ENCODE measurements at regions not wholly inside any gene's neighbourhood (a gene's known extent, or its start where the extent isn't known, plus 50 kb on each side); places are given as distances from the start of the nearest gene placed in this dataset.

DNA sequence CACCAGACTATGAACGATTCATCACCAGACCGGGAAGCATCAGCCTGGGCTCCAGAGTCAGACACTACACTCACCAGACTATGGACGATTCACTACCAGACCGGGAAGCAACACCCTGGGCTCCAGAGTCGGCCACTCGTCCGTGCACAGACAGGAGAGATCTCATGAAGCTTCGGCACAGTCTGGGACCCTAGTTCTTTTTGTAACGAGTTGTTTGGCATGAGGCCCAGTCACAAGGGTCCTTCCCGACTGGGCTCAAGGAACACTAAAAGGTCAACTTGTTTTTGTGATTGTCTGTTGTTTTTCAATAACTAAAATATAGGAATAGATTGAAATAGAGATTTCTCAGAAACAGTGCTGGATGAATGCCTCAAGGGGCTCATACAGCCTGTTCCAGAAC is 1141.6 kb upstream of the MIR17HG start:
- Histone ChIP-seq H3K9me3 (ENCODE audit: low read depth, low read length, poor library complexity, severe bottlenecking) (no peaks in the 10 kb centered on the region), H3K4me1 (ENCODE audit: insufficient read depth, low read length, poor library complexity, severe bottlenecking) (no peaks in the 10 kb centered on the region), H3K36me3 (ENCODE audit: insufficient read depth, low read length, poor library complexity, severe bottlenecking) (no peaks in the 10 kb centered on the region), H3K27me3 (replicated peaks; ENCODE audit: insufficient read depth, low read depth, low read length, poor library complexity) (no peaks in the 10 kb centered on the region), H3K4me3 (ENCODE audit: low read depth, low read length, poor library complexity, severe bottlenecking) (no peak overlapping the region), H3K27ac (ENCODE audit: low read depth, low read length, poor library complexity, severe bottlenecking) (no peak overlapping the region)
- intact Hi-C loops (cut with micrococcal nuclease; ENCODE audit: unreplicated experiment) = no loop called here
- DNase-seq (ENCODE audit: low spot score) = no peak
- no peak for TF ChIP-seq EZH2 (IDR thresholded peaks at IDR 0.05; ENCODE audit: borderline replicate concordance, low read depth, low read length, poor library complexity, severe bottlenecking)
- TF ChIP-seq, protein P1, sequence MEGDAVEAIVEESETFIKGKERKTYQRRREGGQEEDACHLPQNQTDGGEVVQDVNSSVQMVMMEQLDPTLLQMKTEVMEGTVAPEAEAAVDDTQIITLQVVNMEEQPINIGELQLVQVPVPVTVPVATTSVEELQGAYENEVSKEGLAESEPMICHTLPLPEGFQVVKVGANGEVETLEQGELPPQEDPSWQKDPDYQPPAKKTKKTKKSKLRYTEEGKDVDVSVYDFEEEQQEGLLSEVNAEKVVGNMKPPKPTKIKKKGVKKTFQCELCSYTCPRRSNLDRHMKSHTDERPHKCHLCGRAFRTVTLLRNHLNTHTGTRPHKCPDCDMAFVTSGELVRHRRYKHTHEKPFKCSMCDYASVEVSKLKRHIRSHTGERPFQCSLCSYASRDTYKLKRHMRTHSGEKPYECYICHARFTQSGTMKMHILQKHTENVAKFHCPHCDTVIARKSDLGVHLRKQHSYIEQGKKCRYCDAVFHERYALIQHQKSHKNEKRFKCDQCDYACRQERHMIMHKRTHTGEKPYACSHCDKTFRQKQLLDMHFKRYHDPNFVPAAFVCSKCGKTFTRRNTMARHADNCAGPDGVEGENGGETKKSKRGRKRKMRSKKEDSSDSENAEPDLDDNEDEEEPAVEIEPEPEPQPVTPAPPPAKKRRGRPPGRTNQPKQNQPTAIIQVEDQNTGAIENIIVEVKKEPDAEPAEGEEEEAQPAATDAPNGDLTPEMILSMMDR (conservative IDR thresholded peaks at IDR 0.05; ENCODE audit: low read depth, low read length) = no peak
- POLR2A ChIA-PET (ENCODE audit: low non-redundant PET) = no interaction called here
- BruUV-seq (replicated peaks) = no TSS peak
- CTCF ChIA-PET = no interaction called here

DNA sequence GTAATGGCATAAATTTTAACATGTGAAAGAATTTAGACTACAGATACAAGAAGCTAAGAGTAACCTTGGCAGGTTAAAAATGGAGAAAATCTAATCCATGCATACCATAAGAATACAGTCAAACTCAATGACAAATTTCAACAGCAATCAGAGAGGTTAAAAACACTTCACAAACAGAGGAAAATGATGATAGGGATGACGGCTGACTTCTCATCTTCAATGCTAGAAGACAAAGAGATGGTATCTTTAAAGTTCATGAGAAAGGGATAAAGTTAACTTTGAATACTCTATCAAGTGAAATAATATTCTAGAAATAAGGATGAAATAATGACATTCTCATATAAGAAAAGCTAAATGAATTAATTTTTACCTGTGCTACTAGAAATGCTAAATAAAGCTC is 1130.2 kb upstream of the MIR17HG start:
- ChIA-PET CTCF (no interaction called here), POLR2A (ENCODE audit: low non-redundant PET) (no interaction called here)
- H3K4me1 ChIP-seq (ENCODE audit: insufficient read depth, low read length, poor library complexity, severe bottlenecking) = no peaks in the 10 kb centered on the region
- no TSS peak for BruUV-seq (replicated peaks)
- no peak overlapping the region for H3K27ac ChIP-seq (ENCODE audit: low read depth, low read length, poor library complexity, severe bottlenecking)
- H3K9me3 ChIP-seq (ENCODE audit: low read depth, low read length, poor library complexity, severe bottlenecking) = no peaks in the 10 kb centered on the region
- no peaks in the 10 kb centered on the region for H3K27me3 ChIP-seq (replicated peaks; ENCODE audit: insufficient read depth, low read depth, low read length, poor library complexity)
- no peak for TF ChIP-seq EZH2 (IDR thresholded peaks at IDR 0.05; ENCODE audit: borderline replicate concordance, low read depth, low read length, poor library complexity, severe bottlenecking)
- TF ChIP-seq, protein P1 (conservative IDR thresholded peaks at IDR 0.05; ENCODE audit: low read depth, low read length) = no peak
- no peaks in the 10 kb centered on the region for H3K36me3 ChIP-seq (ENCODE audit: insufficient read depth, low read length, poor library complexity, severe bottlenecking)
- DNase-seq (ENCODE audit: low spot score) = no peak
- intact Hi-C loops (cut with micrococcal nuclease; ENCODE audit: unreplicated experiment) = no loop called here
- no peak overlapping the region for H3K4me3 ChIP-seq (ENCODE audit: low read depth, low read length, poor library complexity, severe bottlenecking)

DNA sequence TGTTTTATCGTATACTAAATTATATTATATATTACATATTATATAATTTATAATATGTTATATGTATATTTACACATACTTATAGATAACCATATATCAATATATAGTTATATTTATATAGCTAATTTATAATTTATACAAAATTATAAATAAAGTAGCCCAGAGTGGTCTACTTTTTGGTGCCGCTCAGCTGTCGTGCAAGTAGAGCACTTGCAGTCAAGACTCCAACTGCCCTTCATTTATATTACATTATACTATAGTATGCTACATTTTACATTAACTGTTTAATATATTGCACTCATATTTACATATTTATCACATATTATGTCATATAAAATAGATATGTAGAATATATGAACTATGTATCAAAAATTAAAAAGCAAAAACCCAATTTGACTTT is 1124.7 kb upstream of the MIR17HG start:
- Histone ChIP-seq H3K4me3 (ENCODE audit: low read depth, low read length, poor library complexity, severe bottlenecking) (no peak overlapping the region), H3K27ac (ENCODE audit: low read depth, low read length, poor library complexity, severe bottlenecking) (no peak overlapping the region), H3K36me3 (ENCODE audit: insufficient read depth, low read length, poor library complexity, severe bottlenecking) (no peaks in the 10 kb centered on the region), H3K27me3 (replicated peaks; ENCODE audit: insufficient read depth, low read depth, low read length, poor library complexity) (no peaks in the 10 kb centered on the region), H3K4me1 (ENCODE audit: insufficient read depth, low read length, poor library complexity, severe bottlenecking) (no peaks in the 10 kb centered on the region), H3K9me3 (ENCODE audit: low read depth, low read length, poor library complexity, severe bottlenecking) (no peaks in the 10 kb centered on the region)
- intact Hi-C loops (cut with micrococcal nuclease; ENCODE audit: unreplicated experiment) = no loop called here
- ChIA-PET POLR2A (ENCODE audit: low non-redundant PET) (no interaction called here), CTCF (no interaction called here)
- no peak for DNase-seq (ENCODE audit: low spot score)
- TF ChIP-seq, protein P1 (conservative IDR thresholded peaks at IDR 0.05; ENCODE audit: low read depth, low read length) = no peak
- TF ChIP-seq EZH2 (IDR thresholded peaks at IDR 0.05; ENCODE audit: borderline replicate concordance, low read depth, low read length, poor library complexity, severe bottlenecking) = no peak
- BruUV-seq (replicated peaks) = no TSS peak

Measured in A673 (cell line).